ENCODE measurements at regions not wholly inside any gene's neighbourhood (a gene's known extent, or its start where the extent isn't known, plus 50 kb on each side); places are given as distances from the start of the nearest gene placed in this dataset.
"Not testable (repeated sequence)": the region's sequence is repeated elsewhere in the genome, so short reads cannot be mapped to it uniquely, and the experiment has no call there.

DNA sequence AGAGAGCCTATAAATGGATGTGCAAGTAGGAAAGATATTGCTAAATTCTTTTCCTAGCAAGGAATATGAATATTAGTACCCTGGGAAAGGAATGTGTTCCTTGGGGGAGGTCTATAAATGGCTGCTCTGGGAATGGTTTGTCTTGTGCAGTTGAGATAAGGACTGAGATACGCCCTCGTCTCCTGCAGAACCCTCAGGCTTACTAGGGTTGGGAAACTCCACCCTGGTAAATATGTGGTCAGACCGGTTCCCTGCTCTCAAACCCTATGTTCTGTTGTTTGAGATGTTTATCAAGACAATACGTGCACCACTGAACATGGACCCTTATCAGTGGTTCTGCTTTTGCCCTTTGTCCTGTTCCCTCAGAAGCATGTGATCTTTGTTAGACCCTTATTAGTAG is 1698.9 kb downstream of the GRIK2 start:
- DNase-seq (ENCODE audit: low read depth): not testable (repeated sequence)

DNA sequence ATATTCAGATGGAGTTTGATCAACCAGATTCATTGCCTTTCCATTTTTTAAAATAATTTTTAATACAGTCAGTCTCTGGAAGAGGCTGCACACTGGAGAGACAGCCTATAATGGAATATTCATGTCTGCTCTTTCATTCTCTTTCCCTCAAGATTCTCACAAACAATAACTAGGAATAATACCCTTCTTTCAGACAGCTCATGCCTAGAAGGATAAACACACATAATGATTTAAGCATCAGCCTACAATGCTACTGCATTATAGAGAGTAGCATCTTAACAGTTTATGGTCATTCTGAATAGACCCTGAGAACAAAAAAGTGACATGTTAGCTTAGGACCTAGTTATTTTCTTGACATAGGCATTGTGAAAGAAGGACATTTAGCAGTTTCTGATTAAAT is 1692.3 kb downstream of the GRIK2 start:
- DNase-seq (ENCODE audit: low read depth): no peak

- no peak for DNase-seq (ENCODE audit: low read depth)
Observed at GRCh38 chr6:103081876-103082630, 1688.5 kb downstream of the GRIK2 start.

DNA sequence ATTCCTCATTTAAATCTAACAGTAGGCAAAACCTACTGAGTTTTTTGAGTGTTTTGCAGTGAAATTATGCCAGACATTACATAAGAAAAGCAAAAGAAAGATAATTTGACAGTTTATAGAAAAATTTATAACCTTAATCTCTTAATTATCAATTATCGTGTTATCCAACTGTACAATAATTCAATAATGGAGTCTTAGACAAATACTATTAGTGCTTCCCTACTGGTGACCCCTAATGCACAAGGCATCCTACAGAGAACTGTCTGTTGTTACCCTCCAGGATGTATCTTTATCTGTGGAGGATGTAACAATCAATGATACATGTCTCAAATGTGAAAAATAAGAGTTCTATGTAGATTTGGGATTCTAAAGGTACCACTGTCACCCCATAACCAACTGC is 1687.6 kb downstream of the GRIK2 start:
- DNase-seq (ENCODE audit: low read depth): no peak

GRCh38 chr6:103080497-103080896 is 1687.0 kb downstream of the GRIK2 start:
- DNase-seq (ENCODE audit: low read depth): no peak

DNA sequence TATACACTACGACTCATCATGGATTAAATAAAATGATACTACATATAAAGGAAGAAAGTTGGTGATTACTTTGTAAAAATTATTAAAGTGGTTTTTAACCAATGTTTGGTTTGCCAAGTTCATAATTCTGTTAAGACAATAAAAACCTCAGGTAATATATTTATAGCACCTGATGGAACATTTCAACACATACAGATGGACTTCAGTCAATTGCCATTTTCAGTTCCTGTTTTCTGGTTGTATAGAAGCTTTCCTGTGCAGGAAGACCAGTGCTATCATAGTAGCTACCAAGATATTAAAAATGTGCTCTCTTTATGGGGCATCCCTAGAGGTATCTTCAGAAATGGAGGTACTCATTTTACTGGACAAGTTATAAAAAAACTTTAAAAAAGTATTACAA is 1686.4 kb downstream of the GRIK2 start:
- no peak for DNase-seq (ENCODE audit: low read depth)

GRCh38 chr6:103062136-103062535 is 1668.6 kb downstream of the GRIK2 start:
- DNase-seq (ENCODE audit: low read depth): no peak

- DNase-seq (ENCODE audit: low read depth): no peak
Observed at GRCh38 chr6:103047567-103047966, 1654.1 kb downstream of the GRIK2 start.

- no peak for DNase-seq (ENCODE audit: low read depth)
Observed at GRCh38 chr6:103042336-103042735, 1648.8 kb downstream of the GRIK2 start.

GRCh38 chr6:103036846-103037245 is 1643.3 kb downstream of the GRIK2 start:
- DNase-seq (ENCODE audit: low read depth): no peak

GRCh38 chr6:103027271-103027931 is 1633.9 kb downstream of the GRIK2 start:
- no peak for DNase-seq (ENCODE audit: low read depth)

DNA sequence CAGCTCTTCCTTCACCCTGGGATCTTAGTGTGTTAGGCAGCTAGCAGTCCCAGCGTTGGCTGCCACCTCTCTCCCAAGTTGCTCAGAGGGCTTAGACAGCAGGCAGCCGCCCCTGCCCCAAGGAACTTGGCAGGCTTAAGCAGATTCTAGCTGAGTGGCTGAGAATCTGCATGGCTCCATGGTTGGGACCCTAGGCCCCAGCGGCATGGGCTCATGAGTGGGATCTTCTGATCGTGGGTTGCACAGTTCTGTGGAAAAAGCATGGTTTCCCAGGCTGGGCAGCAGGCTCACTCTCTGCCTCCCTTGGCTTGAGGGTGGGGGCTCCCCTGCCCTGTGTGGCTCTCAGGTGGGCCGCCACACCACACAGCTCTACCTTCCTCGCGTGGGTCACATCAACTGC is 1624.9 kb downstream of the GRIK2 start:
- DNase-seq (ENCODE audit: low read depth): no peak

DNA sequence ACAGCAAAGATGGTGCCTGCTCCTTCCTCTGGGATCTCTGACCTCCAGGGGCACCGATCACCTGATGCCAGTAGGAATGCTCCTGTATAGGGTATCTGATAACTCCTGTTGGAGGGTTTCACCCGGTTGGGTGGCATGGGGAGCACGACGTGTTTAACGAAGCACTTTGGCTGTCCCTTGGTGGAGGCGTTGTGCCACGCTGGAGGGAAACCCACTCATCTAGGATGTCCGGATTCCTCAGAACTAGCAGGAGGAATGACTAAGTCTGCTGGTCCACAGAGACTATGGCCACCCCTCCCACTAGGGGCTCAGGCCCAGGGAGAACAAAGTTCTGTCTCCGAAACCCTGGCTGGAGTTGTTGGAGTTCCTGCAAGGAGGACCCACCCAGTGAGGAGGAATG is 1624.4 kb downstream of the GRIK2 start:
- DNase-seq (ENCODE audit: low read depth): no peak

- no peak for DNase-seq (ENCODE audit: low read depth)
Observed at GRCh38 chr6:103011605-103012004, 1618.1 kb downstream of the GRIK2 start.

GRCh38 chr6:103002282-103002681 is 1608.8 kb downstream of the GRIK2 start:
- no peak for DNase-seq (ENCODE audit: low read depth)

DNA sequence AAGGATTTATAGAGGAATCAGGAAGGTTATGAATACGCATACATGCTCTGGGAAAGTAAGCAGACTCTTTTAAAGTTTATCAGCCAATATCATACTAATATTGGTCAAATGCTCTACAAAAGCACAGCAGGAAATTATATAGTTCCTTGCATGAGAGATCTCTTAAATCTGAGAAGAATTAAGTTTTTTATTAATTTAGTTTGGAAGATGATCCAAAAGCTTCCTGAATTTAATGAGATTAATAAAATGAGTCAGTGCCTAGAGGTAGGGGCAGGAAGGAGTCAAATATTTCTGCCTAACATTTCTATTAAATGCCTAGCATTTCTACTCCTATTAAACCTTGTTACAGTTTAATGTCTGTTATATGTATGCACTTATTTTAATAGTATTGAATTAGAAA is 1608.2 kb downstream of the GRIK2 start:
- DNase-seq (ENCODE audit: low read depth): no peak

DNA sequence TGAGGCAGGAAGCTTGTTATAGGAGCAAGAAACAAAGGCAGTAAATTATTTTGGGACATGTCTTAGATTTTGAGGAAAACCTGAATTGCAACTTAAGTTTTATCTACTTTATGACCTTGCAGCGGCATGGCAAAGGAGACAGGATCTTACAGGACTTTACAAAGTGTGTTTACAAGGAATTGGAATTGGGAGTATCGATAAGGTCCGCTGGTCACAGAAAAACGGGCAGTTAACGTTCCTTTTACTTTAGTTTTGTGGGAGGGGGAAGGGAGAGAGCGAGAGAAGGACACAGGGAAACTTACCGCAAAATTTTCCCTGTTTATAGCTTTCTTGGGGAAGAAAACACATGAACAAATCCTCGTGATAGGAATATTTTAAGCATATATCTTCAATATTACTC is 1607.2 kb downstream of the GRIK2 start:
- DNase-seq (ENCODE audit: low read depth): no peak

DNA sequence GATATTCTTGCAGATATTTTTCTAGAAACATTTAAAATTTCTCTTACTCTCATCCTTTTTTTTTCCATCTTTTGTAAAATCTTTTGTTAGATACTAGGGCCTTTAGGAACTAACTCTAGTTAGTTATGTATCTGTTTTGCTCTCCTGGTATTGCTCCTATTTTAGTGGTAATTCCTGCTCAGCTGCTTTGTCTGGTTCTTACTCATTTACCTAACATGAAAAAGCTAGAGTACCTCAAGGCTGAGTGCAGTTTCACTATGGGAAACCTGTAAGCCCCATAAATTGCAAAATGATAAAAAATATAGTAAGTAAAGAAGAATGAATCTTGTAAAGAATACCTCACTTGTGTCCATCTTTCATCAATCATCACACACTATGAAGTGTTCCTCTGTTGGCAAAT is 1602.0 kb downstream of the GRIK2 start:
- no peak for DNase-seq (ENCODE audit: low read depth)

GRCh38 chr6:102994866-102995265 is 1601.4 kb downstream of the GRIK2 start:
- DNase-seq (ENCODE audit: low read depth): no peak

DNA sequence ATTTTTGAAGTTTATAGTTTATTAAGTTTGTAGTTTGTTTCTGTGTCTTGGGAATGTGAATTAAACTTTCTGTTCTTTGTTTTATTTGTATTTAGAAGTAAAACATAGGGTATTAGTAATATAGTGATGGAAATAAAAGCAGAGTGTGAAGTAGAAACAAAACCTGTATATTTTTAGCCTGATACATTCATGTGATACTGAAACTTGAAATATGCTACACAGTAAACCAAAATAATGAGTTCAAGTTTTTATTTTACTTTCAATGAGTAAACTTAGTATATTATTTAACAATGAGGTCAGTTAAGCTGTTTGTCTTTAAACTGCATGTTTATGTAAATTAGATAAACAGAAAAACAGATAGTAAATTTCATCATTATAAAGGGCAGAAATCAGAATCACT is 1592.6 kb downstream of the GRIK2 start:
- no peak for DNase-seq (ENCODE audit: low read depth)

DNA sequence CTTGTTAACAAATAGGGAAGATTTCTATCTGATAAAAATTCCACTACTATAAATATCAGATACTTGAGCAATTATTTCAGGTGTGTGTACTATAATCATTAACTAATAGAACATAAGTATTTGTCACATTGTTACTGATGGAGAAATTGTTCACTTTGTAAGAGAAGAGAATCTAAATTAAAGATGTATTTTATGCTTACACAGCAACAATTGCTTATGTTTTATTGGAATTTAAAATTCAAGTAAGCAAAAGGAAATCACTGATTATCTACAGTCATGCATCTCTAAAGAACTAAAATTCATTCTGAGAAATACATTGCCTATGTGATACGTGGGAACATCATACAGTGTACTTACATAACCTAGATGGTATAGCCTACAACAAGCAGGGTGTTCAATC is 1590.8 kb downstream of the GRIK2 start:
- no peak for DNase-seq (ENCODE audit: low read depth)

- DNase-seq (ENCODE audit: low read depth): no peak
Observed at GRCh38 chr6:102981490-102982015, 1588.0 kb downstream of the GRIK2 start.

DNA sequence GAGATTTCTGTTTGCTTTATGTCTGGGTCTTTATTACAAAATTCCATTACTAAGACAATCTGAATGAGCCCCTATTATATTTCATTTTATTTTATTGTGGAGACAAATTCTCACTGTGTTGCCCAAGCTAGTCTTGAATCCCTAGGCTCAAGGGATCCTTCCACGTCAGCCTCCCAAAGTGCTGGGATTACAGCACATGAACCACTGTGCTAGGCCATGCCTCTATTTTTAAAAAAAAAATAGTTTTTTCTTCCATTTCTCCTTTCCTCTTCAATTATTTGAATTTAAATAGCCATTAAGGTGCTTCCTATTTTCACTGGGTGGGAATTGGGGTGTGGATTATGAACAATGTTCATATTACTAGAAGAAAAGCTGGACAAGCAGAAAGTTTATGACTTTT is 1587.4 kb downstream of the GRIK2 start:
- DNase-seq (ENCODE audit: low read depth): no peak
